ENCODE measurements at regions not wholly inside any gene's neighbourhood (a gene's known extent, or its start where the extent isn't known, plus 50 kb on each side); places are given as distances from the start of the nearest gene placed in this dataset.
"Not testable (repeated sequence)": the region's sequence is repeated elsewhere in the genome, so short reads cannot be mapped to it uniquely, and the experiment has no call there.

DNA sequence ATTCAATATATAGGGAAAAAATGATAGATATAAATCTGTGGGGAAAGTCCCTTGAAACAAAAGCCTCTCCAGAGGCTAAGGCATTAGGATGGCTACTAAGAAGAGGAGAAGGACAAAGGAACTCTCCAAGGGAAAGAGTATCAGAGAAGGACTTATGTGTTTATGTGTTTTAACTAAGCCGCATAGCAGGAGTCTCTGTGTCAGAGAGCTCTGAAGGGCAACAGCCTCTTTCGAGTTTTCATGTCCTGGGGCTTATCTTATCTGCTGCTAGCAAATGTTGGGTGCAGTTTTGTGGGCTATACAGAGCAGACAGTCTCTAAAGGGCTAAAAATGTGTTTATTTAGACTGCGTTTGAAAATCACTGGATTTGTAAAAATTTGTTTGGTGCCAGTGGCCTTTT, 1145.6 kb upstream of the DIAPH2 start:
- Histone ChIP-seq H3K9me3 (ENCODE audit: control insufficient read depth, low read length) (no peaks in the 10 kb centered on the region), H3K27ac (ENCODE audit: insufficient read depth, low read depth, low read length, poor library complexity, severe bottlenecking) (no peak overlapping the region), H3K4me3 (ENCODE audit: insufficient read depth, low read depth, low read length) (no peak overlapping the region), H3K27me3 (ENCODE audit: control insufficient read depth, insufficient read depth, low read length, poor library complexity, severe bottlenecking) (no peaks in the 10 kb centered on the region), H3K36me3 (ENCODE audit: control insufficient read depth, insufficient read depth, low read length) (no peaks in the 10 kb centered on the region), H3K4me1 (ENCODE audit: control insufficient read depth, insufficient read depth, low read length) (no peaks in the 10 kb centered on the region)
- 38 to 41% methylated on average over 3 of the region's 3 CpGs for WGBS, 2 experiments

DNA sequence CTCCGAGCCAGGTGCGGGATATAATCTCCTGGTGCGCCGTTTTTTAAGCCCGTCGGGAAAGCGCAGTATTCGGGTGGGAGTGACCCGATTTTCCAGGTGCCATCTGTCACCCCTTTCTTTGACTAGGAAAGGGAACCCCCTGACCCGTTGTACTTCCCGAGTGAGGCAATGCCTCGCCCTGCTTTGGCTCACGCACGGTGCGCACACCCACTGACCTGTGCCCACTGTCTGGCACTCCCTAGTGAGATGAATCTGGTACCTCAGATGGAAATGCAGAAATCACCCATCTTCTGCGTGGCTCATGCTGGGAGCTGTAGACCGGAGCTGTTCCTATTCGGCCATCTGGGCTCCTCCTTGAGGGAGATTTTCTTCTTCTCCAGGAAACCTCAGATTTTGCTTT, 1135.1 kb upstream of the DIAPH2 start:
- H3K4me3 ChIP-seq (ENCODE audit: insufficient read depth, low read depth, low read length); H3K4me1 ChIP-seq (ENCODE audit: control insufficient read depth, insufficient read depth, low read length); H3K27me3 ChIP-seq (ENCODE audit: control insufficient read depth, insufficient read depth, low read length, poor library complexity, severe bottlenecking); H3K36me3 ChIP-seq (ENCODE audit: control insufficient read depth, insufficient read depth, low read length); H3K9me3 ChIP-seq (ENCODE audit: control insufficient read depth, low read length); H3K27ac ChIP-seq (ENCODE audit: insufficient read depth, low read depth, low read length, poor library complexity, severe bottlenecking): not testable (repeated sequence)
- WGBS, 2 experiments = 91 to 97% methylated on average over 17 to 18 of the region's 18 CpGs

GRCh38 chrX:95585321-95585720, 1099.3 kb upstream of the DIAPH2 start:
- Histone ChIP-seq H3K4me3 (ENCODE audit: insufficient read depth, low read depth, low read length) (no peak overlapping the region), H3K27ac (ENCODE audit: insufficient read depth, low read depth, low read length, poor library complexity, severe bottlenecking) (no peak overlapping the region), H3K36me3 (ENCODE audit: control insufficient read depth, insufficient read depth, low read length) (no peaks in the 10 kb centered on the region), H3K4me1 (ENCODE audit: control insufficient read depth, insufficient read depth, low read length) (no peaks in the 10 kb centered on the region), H3K9me3 (ENCODE audit: control insufficient read depth, low read length) (no peaks in the 10 kb centered on the region), H3K27me3 (ENCODE audit: control insufficient read depth, insufficient read depth, low read length, poor library complexity, severe bottlenecking) (no peaks in the 10 kb centered on the region)
- WGBS, 2 experiments = 96 to 100% methylated on average over 2 of the region's 2 CpGs

- H3K27ac ChIP-seq (ENCODE audit: insufficient read depth, low read depth, low read length, poor library complexity, severe bottlenecking) = no peak overlapping the region
- WGBS, 2 experiments = 94% methylated on average over 2 of the region's 2 CpGs; no CpG with 5 or more reads in 1 of the 2 experiments
Measured at GRCh38 chrX:95612350-95612749, 1072.3 kb upstream of the DIAPH2 start.

GRCh38 chrX:95622200-95622599, 1062.4 kb upstream of the DIAPH2 start:
- no peak overlapping the region for H3K27ac ChIP-seq (ENCODE audit: insufficient read depth, low read depth, low read length, poor library complexity, severe bottlenecking)
- H3K27me3 ChIP-seq (ENCODE audit: control insufficient read depth, insufficient read depth, low read length, poor library complexity, severe bottlenecking) = no peaks in the 10 kb centered on the region
- no peaks in the 10 kb centered on the region for H3K36me3 ChIP-seq (ENCODE audit: control insufficient read depth, insufficient read depth, low read length)
- H3K9me3 ChIP-seq (ENCODE audit: control insufficient read depth, low read length) = no peaks in the 10 kb centered on the region
- H3K4me3 ChIP-seq (ENCODE audit: insufficient read depth, low read depth, low read length) = no peak overlapping the region
- 94 to 98% methylated on average over 5 of the region's 5 CpGs for WGBS, 2 experiments
- H3K4me1 ChIP-seq (ENCODE audit: control insufficient read depth, insufficient read depth, low read length) = no peaks in the 10 kb centered on the region

More at GRCh38 chrX:95612350-95612749, 1072.3 kb upstream of the DIAPH2 start:
- H3K4me3 ChIP-seq (ENCODE audit: insufficient read depth, low read depth, low read length) = no peak overlapping the region
- no peaks in the 10 kb centered on the region for H3K27me3 ChIP-seq (ENCODE audit: control insufficient read depth, insufficient read depth, low read length, poor library complexity, severe bottlenecking)
- no peaks in the 10 kb centered on the region for H3K36me3 ChIP-seq (ENCODE audit: control insufficient read depth, insufficient read depth, low read length)
- no peaks in the 10 kb centered on the region for H3K9me3 ChIP-seq (ENCODE audit: control insufficient read depth, low read length)
- H3K4me1 ChIP-seq (ENCODE audit: control insufficient read depth, insufficient read depth, low read length) = no peaks in the 10 kb centered on the region

GRCh38 chrX:95626748-95627147, 1057.9 kb upstream of the DIAPH2 start:
- H3K4me3 ChIP-seq (ENCODE audit: insufficient read depth, low read depth, low read length) = no peak overlapping the region
- H3K27me3 ChIP-seq (ENCODE audit: control insufficient read depth, insufficient read depth, low read length, poor library complexity, severe bottlenecking) = no peaks in the 10 kb centered on the region
- no peak overlapping the region for H3K27ac ChIP-seq (ENCODE audit: insufficient read depth, low read depth, low read length, poor library complexity, severe bottlenecking)
- H3K36me3 ChIP-seq (ENCODE audit: control insufficient read depth, insufficient read depth, low read length) = no peaks in the 10 kb centered on the region
- WGBS, 2 experiments = 92 to 93% methylated on average over 1 of the region's 1 CpG
- no peaks in the 10 kb centered on the region for H3K9me3 ChIP-seq (ENCODE audit: control insufficient read depth, low read length)
- no peaks in the 10 kb centered on the region for H3K4me1 ChIP-seq (ENCODE audit: control insufficient read depth, insufficient read depth, low read length)

DNA sequence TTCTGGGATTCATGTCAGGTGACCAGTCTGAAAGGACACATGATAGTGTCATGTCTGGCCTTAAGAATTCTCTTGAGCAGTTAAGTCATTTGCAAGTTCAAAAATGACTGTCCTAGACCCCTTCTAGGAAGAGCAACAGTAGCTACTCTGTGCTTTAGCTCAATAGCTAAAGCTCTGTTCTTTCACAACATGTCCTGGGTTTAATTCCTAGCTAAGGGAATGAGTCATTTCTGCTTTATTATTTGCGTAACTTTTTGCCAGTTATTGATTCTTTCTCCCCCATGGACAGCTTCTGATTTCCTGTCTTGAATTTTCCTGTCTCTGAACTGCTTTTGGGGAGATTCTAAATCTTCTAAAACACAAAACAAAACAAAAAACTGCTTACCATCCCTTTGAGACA, 1055.8 kb upstream of the DIAPH2 start:
- WGBS, 2 experiments = 100% methylated on average over 1 of the region's 1 CpG
- no peaks in the 10 kb centered on the region for H3K27me3 ChIP-seq (ENCODE audit: control insufficient read depth, insufficient read depth, low read length, poor library complexity, severe bottlenecking)
- no peak overlapping the region for H3K4me3 ChIP-seq (ENCODE audit: insufficient read depth, low read depth, low read length)
- H3K36me3 ChIP-seq (ENCODE audit: control insufficient read depth, insufficient read depth, low read length) = no peaks in the 10 kb centered on the region
- no peaks in the 10 kb centered on the region for H3K4me1 ChIP-seq (ENCODE audit: control insufficient read depth, insufficient read depth, low read length)
- no peak overlapping the region for H3K27ac ChIP-seq (ENCODE audit: insufficient read depth, low read depth, low read length, poor library complexity, severe bottlenecking)
- H3K9me3 ChIP-seq (ENCODE audit: control insufficient read depth, low read length) = no peaks in the 10 kb centered on the region

DNA sequence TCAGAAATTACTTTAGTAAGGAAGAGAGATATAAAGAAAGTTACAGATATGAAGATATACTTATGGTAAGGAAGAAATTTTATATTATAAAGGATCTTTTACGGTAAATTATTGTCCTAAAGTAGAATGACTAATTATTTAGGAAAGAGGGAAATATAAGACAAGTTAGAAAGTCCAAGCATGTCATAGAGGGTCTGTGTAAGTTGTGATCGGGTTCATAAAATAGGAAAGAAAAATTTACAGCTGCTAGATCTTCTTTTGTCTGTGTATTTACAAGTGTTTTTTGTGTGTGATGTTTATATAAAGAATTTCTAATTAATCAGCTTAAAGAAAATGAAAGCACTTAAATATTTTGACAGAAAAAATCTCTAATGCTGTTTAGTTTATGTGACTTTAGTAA, 1054.9 kb upstream of the DIAPH2 start:
- Histone ChIP-seq H3K4me3 (ENCODE audit: insufficient read depth, low read depth, low read length) (no peak overlapping the region), H3K4me1 (ENCODE audit: control insufficient read depth, insufficient read depth, low read length) (no peaks in the 10 kb centered on the region), H3K27ac (ENCODE audit: insufficient read depth, low read depth, low read length, poor library complexity, severe bottlenecking) (no peak overlapping the region), H3K36me3 (ENCODE audit: control insufficient read depth, insufficient read depth, low read length) (no peaks in the 10 kb centered on the region), H3K9me3 (ENCODE audit: control insufficient read depth, low read length) (no peaks in the 10 kb centered on the region), H3K27me3 (ENCODE audit: control insufficient read depth, insufficient read depth, low read length, poor library complexity, severe bottlenecking) (no peaks in the 10 kb centered on the region)
- WGBS, 2 experiments = 91 to 96% methylated on average over 2 of the region's 2 CpGs

- H3K27ac ChIP-seq (ENCODE audit: insufficient read depth, low read depth, low read length, poor library complexity, severe bottlenecking) = no peak overlapping the region
- H3K4me3 ChIP-seq (ENCODE audit: insufficient read depth, low read depth, low read length) = no peak overlapping the region
- no peaks in the 10 kb centered on the region for H3K9me3 ChIP-seq (ENCODE audit: control insufficient read depth, low read length)
- no peaks in the 10 kb centered on the region for H3K36me3 ChIP-seq (ENCODE audit: control insufficient read depth, insufficient read depth, low read length)
- WGBS, 2 experiments = 83 to 98% methylated on average over 1 to 2 of the region's 2 CpGs
- H3K4me1 ChIP-seq (ENCODE audit: control insufficient read depth, insufficient read depth, low read length) = no peaks in the 10 kb centered on the region
- no peaks in the 10 kb centered on the region for H3K27me3 ChIP-seq (ENCODE audit: control insufficient read depth, insufficient read depth, low read length, poor library complexity, severe bottlenecking)
Measured at GRCh38 chrX:95640226-95640625, 1044.4 kb upstream of the DIAPH2 start.

GRCh38 chrX:95645738-95646137, 1038.9 kb upstream of the DIAPH2 start:
- H3K27me3 ChIP-seq (ENCODE audit: control insufficient read depth, insufficient read depth, low read length, poor library complexity, severe bottlenecking) = no peaks in the 10 kb centered on the region
- H3K27ac ChIP-seq (ENCODE audit: insufficient read depth, low read depth, low read length, poor library complexity, severe bottlenecking) = no peak overlapping the region
- no peaks in the 10 kb centered on the region for H3K4me1 ChIP-seq (ENCODE audit: control insufficient read depth, insufficient read depth, low read length)
- no peak overlapping the region for H3K4me3 ChIP-seq (ENCODE audit: insufficient read depth, low read depth, low read length)
- no peaks in the 10 kb centered on the region for H3K9me3 ChIP-seq (ENCODE audit: control insufficient read depth, low read length)
- no peaks in the 10 kb centered on the region for H3K36me3 ChIP-seq (ENCODE audit: control insufficient read depth, insufficient read depth, low read length)

DNA sequence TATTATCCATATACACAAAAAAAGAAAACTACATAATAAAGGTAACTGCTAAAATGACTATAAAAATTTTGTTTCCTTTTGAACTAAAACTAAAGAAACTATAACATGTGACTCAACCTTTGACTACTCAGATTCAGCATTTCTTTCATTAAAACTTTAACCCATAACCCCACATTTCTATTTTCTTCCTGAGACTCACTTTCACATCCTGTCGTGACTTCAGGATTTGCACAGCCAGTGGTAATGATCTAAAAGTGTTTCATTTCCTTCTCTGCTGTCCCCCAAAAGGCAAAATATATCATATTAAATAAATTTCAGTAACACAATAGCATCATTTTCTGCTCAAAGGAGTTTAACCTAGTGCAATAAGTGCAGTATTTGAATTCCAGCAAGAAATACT, 1022.4 kb upstream of the DIAPH2 start:
- Histone ChIP-seq H3K4me3 (ENCODE audit: insufficient read depth, low read depth, low read length) (no peak overlapping the region), H3K27me3 (ENCODE audit: control insufficient read depth, insufficient read depth, low read length, poor library complexity, severe bottlenecking) (no peaks in the 10 kb centered on the region), H3K9me3 (ENCODE audit: control insufficient read depth, low read length) (no peaks in the 10 kb centered on the region), H3K4me1 (ENCODE audit: control insufficient read depth, insufficient read depth, low read length) (no peaks in the 10 kb centered on the region), H3K36me3 (ENCODE audit: control insufficient read depth, insufficient read depth, low read length) (no peaks in the 10 kb centered on the region), H3K27ac (ENCODE audit: insufficient read depth, low read depth, low read length, poor library complexity, severe bottlenecking) (no peak overlapping the region)
- 88 to 100% methylated on average over 1 of the region's 1 CpG for WGBS, 2 experiments
